Mesothelial cell of epicardium (in vitro differentiated cells): ENCODE measurements at regions not wholly inside any gene's neighbourhood (a gene's known extent, or its start where the extent isn't known, plus 50 kb on each side); places are given as distances from the start of the nearest gene placed in this dataset.

Source experiments
- DNase-seq, 2 experiments: peaks; one replicate each; pipeline ENCODE4 v3.0.0; 2021; ENCODE audit warnings: low spot score in 2 of 2; ENCODE audit not compliant: unreplicated experiment in 2 of 2
- H3K27ac Mint-ChIP-seq: 2 replicates; pipeline ENCODE4 v1.8.0; 2021; ENCODE audit warnings: mixed read lengths
- H3K27me3 Mint-ChIP-seq: 2 replicates; pipeline ENCODE4 v1.8.0; 2021; ENCODE audit warnings: low read depth, mixed read lengths
- H3K36me3 Mint-ChIP-seq: 2 replicates; pipeline ENCODE4 v1.8.0; 2021; ENCODE audit warnings: mixed read lengths
- H3K4me1 Mint-ChIP-seq: 2 replicates; pipeline ENCODE4 v1.8.0; 2021; ENCODE audit warnings: mixed read lengths
- H3K4me3 Mint-ChIP-seq: 2 replicates; pipeline ENCODE4 v1.8.0; 2021; ENCODE audit warnings: mild to moderate bottlenecking, moderate library complexity, mixed read lengths
- H3K9me3 Mint-ChIP-seq: 2 replicates; pipeline ENCODE4 v1.8.0; 2021; ENCODE audit warnings: mixed read lengths
- TF ChIP-seq, protein P1 (sequence below): fragments of 200-600 bp; sonication (generic); IDR thresholded peaks from one replicate; pipeline ENCODE4 v1.5.0; 2021; ENCODE audit warnings: antibody characterized with exemption; ENCODE audit not compliant: unreplicated experiment

DNA sequence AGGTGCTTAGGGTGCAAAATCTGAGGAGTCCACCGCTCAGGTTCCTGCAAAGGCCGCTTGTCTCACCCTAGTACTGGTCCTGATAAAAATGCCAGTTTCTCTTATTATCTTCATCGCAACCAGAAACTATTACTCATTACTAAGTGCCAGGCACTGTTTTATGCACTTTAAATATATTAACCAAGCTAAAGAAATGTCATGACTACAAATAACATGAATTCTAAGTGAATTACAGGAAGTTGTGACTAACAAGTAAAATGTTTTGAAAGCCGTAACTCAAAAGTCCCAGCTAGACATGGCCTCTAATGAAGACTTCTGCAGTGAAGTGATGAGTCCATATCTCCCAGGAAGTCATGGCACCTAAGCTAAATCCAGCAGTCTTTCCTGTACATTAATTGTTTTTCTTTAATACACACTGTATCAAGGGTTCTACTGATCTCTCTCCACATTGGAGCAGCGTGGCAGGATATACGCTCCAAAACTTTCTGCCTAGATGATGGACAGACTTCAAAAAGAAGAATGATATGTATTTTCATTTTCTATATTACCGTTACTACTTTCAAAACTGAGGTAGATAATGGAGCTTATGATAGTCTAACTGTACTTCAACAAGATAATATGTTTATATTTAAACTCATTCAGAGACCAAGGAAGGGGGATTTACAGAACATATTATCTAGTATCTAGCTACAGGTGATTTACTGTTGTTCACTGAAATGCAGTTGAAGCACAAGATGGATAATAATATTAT lies 117.3 kb upstream of the ARID2 start:
- TF ChIP-seq, protein P1, sequence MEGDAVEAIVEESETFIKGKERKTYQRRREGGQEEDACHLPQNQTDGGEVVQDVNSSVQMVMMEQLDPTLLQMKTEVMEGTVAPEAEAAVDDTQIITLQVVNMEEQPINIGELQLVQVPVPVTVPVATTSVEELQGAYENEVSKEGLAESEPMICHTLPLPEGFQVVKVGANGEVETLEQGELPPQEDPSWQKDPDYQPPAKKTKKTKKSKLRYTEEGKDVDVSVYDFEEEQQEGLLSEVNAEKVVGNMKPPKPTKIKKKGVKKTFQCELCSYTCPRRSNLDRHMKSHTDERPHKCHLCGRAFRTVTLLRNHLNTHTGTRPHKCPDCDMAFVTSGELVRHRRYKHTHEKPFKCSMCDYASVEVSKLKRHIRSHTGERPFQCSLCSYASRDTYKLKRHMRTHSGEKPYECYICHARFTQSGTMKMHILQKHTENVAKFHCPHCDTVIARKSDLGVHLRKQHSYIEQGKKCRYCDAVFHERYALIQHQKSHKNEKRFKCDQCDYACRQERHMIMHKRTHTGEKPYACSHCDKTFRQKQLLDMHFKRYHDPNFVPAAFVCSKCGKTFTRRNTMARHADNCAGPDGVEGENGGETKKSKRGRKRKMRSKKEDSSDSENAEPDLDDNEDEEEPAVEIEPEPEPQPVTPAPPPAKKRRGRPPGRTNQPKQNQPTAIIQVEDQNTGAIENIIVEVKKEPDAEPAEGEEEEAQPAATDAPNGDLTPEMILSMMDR, result no peak
- Mint-ChIP-seq H3K9me3 (no peaks in the 10 kb centered on the region), H3K36me3 (no peaks in the 10 kb centered on the region), H3K27ac (no peak overlapping the region), H3K4me1 (no peaks in the 10 kb centered on the region), H3K4me3 (no peak overlapping the region), H3K27me3 (no peaks in the 10 kb centered on the region)
- DNase-seq, result no peak

DNA sequence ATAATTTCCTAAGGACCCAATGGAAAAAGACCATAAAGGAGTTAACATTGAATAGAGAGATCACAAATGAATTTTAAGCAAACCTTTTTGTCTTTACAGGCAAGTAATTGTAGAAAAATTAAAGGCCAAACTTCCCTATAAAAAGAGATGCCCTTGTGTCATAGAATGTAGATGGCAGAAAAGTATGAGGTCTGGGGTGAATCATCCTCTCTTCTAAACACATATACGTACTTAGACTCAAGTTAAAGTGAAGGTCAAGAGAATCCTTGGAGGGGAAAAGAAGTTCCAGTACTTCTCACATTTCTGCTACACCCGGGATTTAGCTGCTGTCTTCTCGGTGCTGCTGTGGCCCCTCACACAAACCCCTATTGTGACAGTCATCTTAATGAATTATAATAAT lies 116.2 kb upstream of the ARID2 start:
- no peaks in the 10 kb centered on the region for H3K4me1 Mint-ChIP-seq

DNA sequence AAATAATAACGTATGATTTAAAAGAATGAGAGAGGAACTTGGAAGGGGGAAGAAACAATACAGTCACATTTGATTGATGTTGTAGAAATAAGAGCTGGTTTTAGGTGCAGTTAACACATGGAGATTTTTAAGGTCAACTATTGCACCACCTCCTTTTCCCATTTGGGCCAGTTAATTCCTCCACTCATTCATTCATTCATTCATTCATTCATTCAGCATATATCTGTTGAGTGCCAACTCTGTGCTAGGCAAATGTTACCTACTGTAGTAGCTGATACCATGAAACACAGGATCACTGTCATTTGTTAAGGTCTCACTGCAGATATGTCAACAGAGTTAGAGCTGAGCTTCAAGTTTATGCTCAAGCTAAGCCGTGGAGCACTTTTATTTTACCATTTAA lies 115.7 kb upstream of the ARID2 start:
- Mint-ChIP-seq H3K36me3 (no peaks in the 10 kb centered on the region), H3K4me1 (no peaks in the 10 kb centered on the region), H3K9me3 (no peaks in the 10 kb centered on the region), H3K27ac (no peak overlapping the region), H3K27me3 (no peaks in the 10 kb centered on the region), H3K4me3 (no peak overlapping the region)
- no peak for DNase-seq
- TF ChIP-seq, protein P1, result no peak

More for the DNA sequence above, 116.2 kb upstream of the ARID2 start:
- Mint-ChIP-seq H3K36me3 (no peaks in the 10 kb centered on the region), H3K27me3 (no peaks in the 10 kb centered on the region), H3K4me3 (no peak overlapping the region), H3K9me3 (no peaks in the 10 kb centered on the region), H3K27ac (no peak overlapping the region)
- TF ChIP-seq, protein P1, result no peak
- no peak for DNase-seq

DNA sequence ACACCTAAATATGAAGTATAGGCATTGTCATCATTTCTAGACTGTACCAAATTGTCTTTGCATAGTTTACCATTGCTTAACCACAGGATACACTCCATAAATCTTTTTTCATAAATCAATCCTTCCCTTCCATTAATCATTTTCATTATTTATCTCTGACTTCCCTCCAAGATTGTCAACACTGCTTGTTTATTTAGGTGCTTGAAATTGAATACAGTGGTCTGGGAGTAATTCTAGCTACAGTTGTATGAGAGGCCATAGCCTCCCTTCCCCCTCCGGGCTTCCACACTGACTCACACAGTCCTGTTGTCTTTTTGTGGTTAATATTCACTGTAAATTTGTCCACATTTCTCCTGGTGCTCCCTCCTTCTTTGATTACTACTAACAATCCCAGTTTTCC lies 114.2 kb upstream of the ARID2 start:
- Mint-ChIP-seq H3K27me3 (no peaks in the 10 kb centered on the region), H3K36me3 (no peaks in the 10 kb centered on the region), H3K27ac (no peak overlapping the region), H3K4me1 (no peaks in the 10 kb centered on the region), H3K4me3 (no peak overlapping the region), H3K9me3 (no peaks in the 10 kb centered on the region)
- no peak for DNase-seq
- TF ChIP-seq, protein P1, result no peak

DNA sequence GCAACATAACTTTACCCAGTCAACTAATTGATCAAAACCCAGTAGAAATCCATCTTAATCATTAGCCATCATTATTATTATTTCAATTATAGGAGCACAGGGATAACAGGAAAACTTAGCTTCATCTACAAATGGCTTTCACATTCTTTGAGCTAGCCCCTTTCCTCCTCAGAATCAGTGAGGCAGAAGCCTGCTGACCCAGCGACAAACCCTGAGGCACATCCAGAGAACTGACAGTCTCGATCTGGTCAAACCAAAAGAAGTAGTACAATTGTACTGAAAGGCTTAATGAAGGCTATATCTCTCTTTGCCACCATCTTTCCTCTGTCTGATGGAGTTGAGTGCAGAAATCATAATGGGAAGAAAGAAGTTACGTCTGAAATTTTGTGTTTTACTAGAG lies 109.8 kb upstream of the ARID2 start:
- no peak for DNase-seq
- peaks cover 7% of the 10 kb centered on the region for H3K9me3 Mint-ChIP-seq
- H3K4me1 Mint-ChIP-seq, result no peaks in the 10 kb centered on the region
- no peaks in the 10 kb centered on the region for H3K36me3 Mint-ChIP-seq
- peaks cover 2% of the 10 kb centered on the region for H3K27me3 Mint-ChIP-seq
- TF ChIP-seq, protein P1, result no peak
- no peak overlapping the region for H3K27ac Mint-ChIP-seq
- no peak overlapping the region for H3K4me3 Mint-ChIP-seq

DNA sequence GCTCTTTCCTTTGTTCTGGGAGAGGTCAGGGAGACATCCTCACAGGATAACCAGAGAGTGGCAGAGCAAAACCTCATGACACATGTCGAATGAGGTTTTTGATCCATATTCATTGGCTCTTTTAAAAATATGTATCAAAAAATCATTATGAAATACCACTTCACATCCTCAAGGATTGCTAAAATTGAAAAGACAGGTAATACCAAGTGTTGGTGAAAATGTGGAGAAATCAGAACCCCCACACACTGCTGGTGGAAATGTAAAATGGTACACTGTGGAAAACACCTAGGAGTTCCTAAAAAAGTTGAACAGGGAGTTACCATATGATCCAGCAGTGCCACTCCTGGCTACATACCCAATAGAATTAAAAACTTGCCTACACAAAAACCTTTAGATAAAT lies 107.8 kb upstream of the ARID2 start:
- Mint-ChIP-seq H3K27ac (no peak overlapping the region), H3K36me3 (no peaks in the 10 kb centered on the region), H3K9me3 (peaks cover 7% of the 10 kb centered on the region), H3K4me3 (no peak overlapping the region), H3K27me3 (peaks cover 2% of the 10 kb centered on the region), H3K4me1 (no peaks in the 10 kb centered on the region)
- TF ChIP-seq, protein P1, result no peak
- no peak for DNase-seq
